RWPE2 (cell line): ENCODE measurements at regions not wholly inside any gene's neighbourhood (a gene's known extent, or its start where the extent isn't known, plus 50 kb on each side); places are given as distances from the start of the nearest gene placed in this dataset.

Source experiments
- ATAC-seq: fragments of 200-7000 bp; cut with Tn5 transposase; 3 replicates; pipeline ENCODE4 v1.9.1; 2021; ENCODE audit warnings: low read depth
- DNase-seq: peaks from one replicate; pipeline ENCODE4 v3.0.0-alpha.2; 2020; ENCODE audit warnings: low spot score
- H3K27ac ChIP-seq: fragments of 450-650 bp; 2 replicates; pipeline ENCODE4 v1.5.1; 2017; ENCODE audit warnings: mild to moderate bottlenecking; ENCODE audit not compliant: poor library complexity, severe bottlenecking
- H3K27me3 ChIP-seq: fragments of 250-450 bp; sonication (Bioruptor Pico); 2 replicates; pipeline ENCODE4 v1.5.1; 2021; ENCODE audit warnings: mild to moderate bottlenecking, moderate library complexity; ENCODE audit not compliant: insufficient read depth, poor library complexity, severe bottlenecking
- H3K36me3 ChIP-seq: fragments of 250-450 bp; sonication (Bioruptor Pico); 2 replicates; pipeline ENCODE4 v1.5.1; 2020; ENCODE audit warnings: low read depth, mild to moderate bottlenecking, moderate library complexity
- H3K4me1 ChIP-seq: fragments of 250-450 bp; sonication (Bioruptor Pico); 2 replicates; pipeline ENCODE4 v1.5.1; 2021; ENCODE audit warnings: mild to moderate bottlenecking, moderate library complexity; ENCODE audit not compliant: insufficient read depth, poor library complexity, severe bottlenecking
- H3K4me3 ChIP-seq: fragments of 250-450 bp; sonication (Bioruptor Pico); 2 replicates; pipeline ENCODE4 v1.5.1; 2021; ENCODE audit warnings: mild to moderate bottlenecking, moderate library complexity; ENCODE audit not compliant: severe bottlenecking
- H3K9me3 ChIP-seq: fragments of 250-450 bp; sonication (Bioruptor Pico); 2 replicates; pipeline ENCODE4 v1.5.1; 2021; ENCODE audit warnings: mild to moderate bottlenecking, moderate library complexity; ENCODE audit not compliant: severe bottlenecking
- CTCF ChIP-seq: fragments of 450-650 bp; IDR thresholded peaks from one replicate; pipeline ENCODE4 v1.5.1; 2017; ENCODE audit warnings: mild to moderate bottlenecking, moderate library complexity; ENCODE audit not compliant: poor library complexity, severe bottlenecking

- DNase-seq (no peak), ATAC-seq (no peak)
- Histone ChIP-seq H3K36me3 (peaks cover 73% of the 10 kb centered on the region), H3K9me3 (peaks cover 78% of the 10 kb centered on the region), H3K4me1 (no peaks in the 10 kb centered on the region), H3K4me3 (no peak overlapping the region), H3K27ac (no peak overlapping the region), H3K27me3 (no peaks in the 10 kb centered on the region)
- no peak for TF ChIP-seq CTCF
Measured at GRCh38 chr15:25054943-25055342, 100.2 kb downstream of the SNRPN start.

GRCh38 chr15:25055356-25056068, 100.7 kb downstream of the SNRPN start:
- Histone ChIP-seq H3K27me3 (no peaks in the 10 kb centered on the region), H3K36me3 (peaks cover 75% of the 10 kb centered on the region), H3K9me3 (peaks cover 79% of the 10 kb centered on the region), H3K4me3 (no peak overlapping the region), H3K4me1 (no peaks in the 10 kb centered on the region), H3K27ac (no peak overlapping the region)
- no peak for ATAC-seq
- TF ChIP-seq CTCF = no peak
- DNase-seq = peak; percentile 51

- H3K4me1 ChIP-seq = no peaks in the 10 kb centered on the region
- H3K9me3 ChIP-seq = peaks cover 81% of the 10 kb centered on the region
- H3K4me3 ChIP-seq = no peak overlapping the region
- no peaks in the 10 kb centered on the region for H3K27me3 ChIP-seq
- H3K27ac ChIP-seq = no peak overlapping the region
- ATAC-seq = no peak
- DNase-seq = peak; percentile 65
- no peak for TF ChIP-seq CTCF
- peaks cover 79% of the 10 kb centered on the region for H3K36me3 ChIP-seq
Measured at GRCh38 chr15:25056484-25057425, 102.0 kb downstream of the SNRPN start.

GRCh38 chr15:25057574-25057973, 102.8 kb downstream of the SNRPN start:
- ATAC-seq (no peak), DNase-seq (no peak)
- Histone ChIP-seq H3K36me3 (peaks cover 83% of the 10 kb centered on the region), H3K27ac (no peak overlapping the region), H3K9me3 (peaks cover 83% of the 10 kb centered on the region), H3K4me1 (no peaks in the 10 kb centered on the region), H3K27me3 (no peaks in the 10 kb centered on the region), H3K4me3 (no peak overlapping the region)
- no peak for TF ChIP-seq CTCF
